HG03521 (cell line): ENCODE measurements at regions not wholly inside any gene's neighbourhood (a gene's known extent, or its start where the extent isn't known, plus 50 kb on each side); places are given as distances from the start of the nearest gene placed in this dataset.
"Not testable (repeated sequence)": the region's sequence is repeated elsewhere in the genome, so short reads cannot be mapped to it uniquely, and the experiment has no call there.

Source experiments
- ATAC-seq: cut with Tn5 transposase; IDR thresholded peaks from one replicate; pipeline ENCODE4 v1.9.1; 2021; ENCODE audit warnings: mild to moderate bottlenecking, moderate library complexity; ENCODE audit not compliant: unreplicated experiment

DNA sequence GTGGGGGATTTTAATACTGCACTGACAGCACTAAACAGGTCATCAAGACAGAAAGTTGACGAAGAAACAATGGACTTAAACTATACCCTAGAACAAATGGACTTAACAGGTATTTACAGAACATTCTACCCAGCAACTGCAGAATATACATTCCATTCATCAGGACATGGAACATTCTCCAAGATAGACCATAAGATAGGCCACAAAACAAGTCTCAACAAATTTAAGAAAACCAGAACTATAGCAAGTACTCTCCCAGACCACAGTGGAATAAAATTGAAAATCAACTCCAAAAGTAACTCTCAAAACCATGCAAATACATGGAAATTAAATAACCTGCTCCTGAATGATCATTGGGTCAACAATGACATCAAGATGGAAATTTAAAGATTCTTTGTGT is 218.3 kb downstream of the SYK start:
- ATAC-seq = not testable (repeated sequence)

GRCh38 chr9:91021656-91022055 is 220.0 kb downstream of the SYK start:
- ATAC-seq = not testable (repeated sequence)

GRCh38 chr9:91023741-91024140 is 222.1 kb downstream of the SYK start:
- no peak for ATAC-seq

- ATAC-seq = no peak
These were observed 223.2 kb downstream of the SYK start for GRCh38 chr9:91024841-91025240.

GRCh38 chr9:91025856-91026255 is 224.2 kb downstream of the SYK start:
- ATAC-seq = no peak

DNA sequence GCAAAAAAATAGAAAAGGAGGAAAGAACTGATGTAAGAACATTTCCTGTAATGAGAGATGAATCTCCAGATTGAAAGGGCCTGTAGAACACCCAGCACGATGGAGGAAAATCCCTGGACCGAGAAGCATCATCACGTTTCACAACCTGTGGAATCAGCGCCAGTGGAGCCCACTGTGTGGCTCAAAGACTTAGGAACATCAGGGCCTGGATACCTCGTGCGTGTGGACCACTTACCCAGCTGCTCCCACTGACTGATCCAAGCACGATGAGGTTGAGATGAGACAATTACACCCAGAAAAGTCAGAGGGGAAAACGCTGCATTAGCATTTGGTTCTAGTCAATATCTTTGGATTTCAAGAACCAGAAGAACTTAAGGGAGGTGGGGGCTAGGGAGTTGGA is 224.6 kb downstream of the SYK start:
- ATAC-seq = no peak

DNA sequence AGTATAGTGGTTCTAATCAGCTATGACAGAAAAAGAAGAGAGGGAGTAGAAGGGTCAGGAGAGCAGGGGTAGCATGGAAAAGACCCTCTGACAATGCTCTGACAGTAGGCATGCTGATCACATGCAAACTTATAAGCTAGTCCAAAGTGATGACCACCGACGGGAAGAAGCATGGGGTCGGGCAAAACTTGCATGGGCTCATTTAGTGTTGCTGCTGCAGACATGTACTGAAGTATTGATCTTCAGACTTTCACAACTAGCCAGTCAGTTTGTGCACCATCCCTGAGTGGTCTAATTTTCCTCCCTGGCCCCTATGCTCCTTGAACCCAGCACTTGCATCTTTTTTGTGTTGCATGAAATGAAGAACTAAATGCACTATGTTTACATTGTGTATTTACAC is 225.4 kb downstream of the SYK start:
- ATAC-seq = no peak

- ATAC-seq = no peak
These were observed 226.7 kb downstream of the SYK start for GRCh38 chr9:91028166-91028827.

DNA sequence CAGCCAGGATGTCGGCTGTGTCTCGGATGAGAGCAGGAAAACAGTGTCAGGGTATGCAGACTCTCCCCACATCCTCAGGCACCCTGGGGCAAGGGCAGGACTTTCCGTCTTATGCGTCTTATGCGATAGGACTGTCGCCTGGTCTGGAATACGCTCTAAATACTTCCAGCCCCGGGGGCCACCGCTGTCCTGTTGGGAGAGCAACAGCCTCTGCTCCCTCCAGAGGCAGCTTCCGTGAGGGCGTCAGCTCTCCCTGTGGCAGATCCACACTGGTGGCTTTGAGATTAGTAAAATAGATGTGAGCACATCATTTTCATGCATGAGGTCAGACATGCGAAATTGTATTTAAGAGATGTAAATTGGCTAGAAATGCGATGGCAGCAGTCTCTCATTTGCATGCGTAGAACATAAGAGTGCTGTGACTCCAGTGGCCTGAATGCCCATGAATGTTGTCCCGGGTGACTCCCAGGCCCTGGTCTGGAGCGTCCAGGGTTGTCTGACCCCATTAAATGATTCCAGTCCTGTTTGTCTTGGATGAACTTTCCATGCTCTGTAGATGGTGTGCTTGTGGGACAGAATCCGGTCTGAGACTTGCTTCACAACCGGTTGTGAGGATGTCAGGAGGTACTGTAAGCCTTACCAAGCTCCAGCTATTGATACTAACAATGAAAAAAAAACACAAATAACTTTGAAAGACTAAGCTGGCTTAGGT is 228.2 kb downstream of the SYK start:
- no peak for ATAC-seq

DNA sequence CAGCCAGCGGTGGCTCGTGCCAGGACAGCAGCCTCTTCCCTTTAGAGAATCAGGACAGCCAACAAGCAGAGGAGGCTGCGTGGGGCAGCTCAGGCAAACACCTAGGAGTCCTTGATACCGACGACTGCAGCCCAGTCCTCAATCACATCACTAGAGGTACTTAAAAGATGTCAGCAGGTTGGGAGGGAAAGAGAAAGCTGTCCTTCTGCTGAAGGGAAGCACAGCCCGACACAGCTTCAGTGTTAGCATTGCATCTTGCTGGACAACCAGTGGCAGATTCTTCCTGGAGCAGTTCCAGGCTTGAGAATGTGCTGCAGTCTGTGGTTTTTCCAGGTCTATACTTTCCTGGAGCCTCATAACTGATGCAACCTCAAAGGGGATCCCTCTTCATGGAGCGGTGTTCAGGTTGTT is 230.5 kb downstream of the SYK start:
- no peak for ATAC-seq

- no peak for ATAC-seq
These were observed 231.7 kb downstream of the SYK start for GRCh38 chr9:91033270-91033669.

DNA sequence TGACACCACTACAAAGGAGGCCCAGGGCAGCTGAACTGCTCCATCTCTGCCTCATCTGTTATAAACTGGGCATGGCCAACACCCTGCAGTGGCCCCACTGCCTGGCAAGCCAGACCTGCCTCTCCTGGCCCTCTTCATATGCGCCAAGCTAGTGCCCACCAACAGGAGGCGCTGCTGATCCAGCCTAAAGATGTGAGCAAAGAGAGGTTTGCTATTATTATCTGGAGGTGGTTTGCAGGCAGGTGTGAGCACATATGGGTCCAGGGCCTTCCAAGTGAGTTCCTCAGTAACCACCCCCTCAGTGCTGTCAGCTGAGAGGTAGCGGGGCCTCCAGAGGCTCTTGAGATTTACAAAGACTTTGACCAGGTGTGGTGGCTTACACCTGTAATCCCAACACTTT is 232.2 kb downstream of the SYK start:
- no peak for ATAC-seq

DNA sequence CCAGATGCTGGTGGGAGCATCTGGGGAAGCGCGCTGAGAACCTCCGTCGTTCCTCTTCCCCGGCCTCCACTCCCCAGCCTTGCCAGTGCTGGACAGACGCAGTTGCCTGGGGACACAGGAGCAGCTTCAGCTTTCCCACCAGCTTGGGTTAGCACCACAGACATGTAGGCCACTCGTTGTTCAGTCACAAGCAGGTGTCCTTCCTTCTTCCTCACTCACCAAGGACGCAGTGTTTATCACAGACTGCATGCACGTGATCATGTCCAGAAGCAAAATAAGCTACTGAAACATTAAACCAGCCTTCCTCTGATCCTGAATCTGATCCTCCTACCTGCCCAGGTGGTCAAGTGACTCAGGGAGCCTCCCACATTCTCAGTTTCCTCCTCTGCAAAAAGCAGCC is 232.9 kb downstream of the SYK start:
- no peak for ATAC-seq

DNA sequence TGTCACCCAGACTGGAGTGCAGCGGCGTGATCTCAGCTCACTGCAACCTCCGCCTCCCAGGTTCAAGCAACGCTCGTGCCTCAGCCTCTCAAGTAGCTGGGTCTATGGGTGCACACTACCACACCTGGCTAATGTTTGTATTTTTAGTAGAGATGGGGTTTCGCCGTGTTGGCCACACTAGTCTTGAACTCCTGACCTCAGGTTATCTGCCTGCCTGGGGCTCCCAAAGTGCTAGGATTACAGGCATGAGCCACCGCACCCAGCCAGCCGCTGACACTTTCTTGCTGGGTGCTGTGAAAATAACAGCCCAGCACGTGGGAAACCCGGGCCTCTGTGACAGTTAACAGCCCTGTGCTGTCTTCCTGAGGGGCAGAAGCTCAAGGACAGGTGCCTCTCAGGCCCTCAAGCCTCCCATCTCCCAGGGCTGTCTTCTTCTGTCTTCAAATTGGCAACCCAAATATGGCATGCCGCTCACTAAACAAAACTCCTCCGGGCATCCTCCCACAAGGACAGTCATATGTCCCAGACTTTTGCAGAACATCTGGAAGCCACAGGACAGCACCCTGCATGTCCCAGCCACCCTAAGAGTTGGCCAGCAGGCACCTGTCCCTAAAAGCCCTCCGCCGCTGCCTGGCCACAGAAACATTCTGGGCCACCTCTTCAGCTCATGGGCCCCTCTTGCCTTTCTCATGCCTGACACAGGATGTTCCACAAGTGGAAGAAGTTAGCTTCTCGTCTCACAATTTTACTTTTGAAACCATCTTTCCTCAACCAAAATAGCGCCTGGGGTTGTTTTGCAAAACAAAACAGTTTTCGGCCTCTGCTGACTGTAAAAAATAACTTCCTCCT is 233.6 kb downstream of the SYK start:
- ATAC-seq = no peak

- no peak for ATAC-seq
These were observed 234.2 kb downstream of the SYK start for GRCh38 chr9:91035825-91036208.

DNA sequence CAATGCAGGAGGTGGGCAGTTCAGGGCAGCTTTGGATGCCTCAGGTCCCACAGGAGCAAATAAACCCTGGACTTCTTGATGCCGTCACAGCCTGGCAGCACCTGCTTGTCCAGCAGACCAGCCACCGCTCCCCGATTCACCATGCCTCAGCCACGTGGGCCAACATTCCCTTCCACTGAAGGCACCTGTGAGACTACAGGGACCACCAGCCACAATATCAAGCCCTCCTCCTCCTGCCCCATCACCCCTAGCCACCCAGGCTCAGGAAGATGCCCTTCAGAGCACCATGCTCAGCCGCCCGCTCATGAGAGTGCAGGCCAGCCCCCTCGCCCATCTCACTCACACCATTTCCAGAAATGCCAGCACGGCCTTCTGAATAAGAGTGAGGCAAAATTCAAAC is 234.7 kb downstream of the SYK start:
- ATAC-seq = no peak

DNA sequence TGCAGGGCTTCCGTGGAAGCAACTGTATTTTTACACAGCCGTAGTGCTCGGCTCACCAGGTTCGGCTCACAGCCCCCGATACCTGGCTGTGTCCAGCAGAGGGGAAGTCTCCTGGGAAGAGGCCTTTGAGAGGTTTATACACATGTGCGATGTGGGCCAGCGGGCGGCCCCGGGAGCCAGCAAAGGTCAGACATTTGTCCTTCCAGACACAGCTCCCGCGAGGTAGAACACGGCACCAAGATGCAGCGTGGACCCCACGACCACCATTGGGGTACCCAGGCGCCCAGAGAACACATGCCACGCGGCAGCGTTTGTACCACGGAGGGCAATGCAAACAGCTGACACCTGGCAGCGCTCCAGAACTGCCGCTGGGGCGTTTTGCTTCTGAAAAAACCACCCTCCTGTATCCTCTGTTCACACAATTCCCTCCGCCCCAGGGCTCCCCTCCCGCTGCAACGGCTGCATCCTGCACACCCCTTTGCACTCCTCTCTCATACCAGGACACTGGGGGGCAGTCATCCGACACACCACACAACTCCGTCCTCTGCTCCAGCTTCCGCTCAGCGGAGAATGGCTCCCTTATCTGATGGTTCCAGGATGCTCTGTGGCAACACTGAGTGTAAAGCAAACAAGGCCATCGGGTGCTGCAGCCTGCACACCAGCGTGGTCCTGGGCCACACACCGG is 235.3 kb downstream of the SYK start:
- ATAC-seq = no peak

DNA sequence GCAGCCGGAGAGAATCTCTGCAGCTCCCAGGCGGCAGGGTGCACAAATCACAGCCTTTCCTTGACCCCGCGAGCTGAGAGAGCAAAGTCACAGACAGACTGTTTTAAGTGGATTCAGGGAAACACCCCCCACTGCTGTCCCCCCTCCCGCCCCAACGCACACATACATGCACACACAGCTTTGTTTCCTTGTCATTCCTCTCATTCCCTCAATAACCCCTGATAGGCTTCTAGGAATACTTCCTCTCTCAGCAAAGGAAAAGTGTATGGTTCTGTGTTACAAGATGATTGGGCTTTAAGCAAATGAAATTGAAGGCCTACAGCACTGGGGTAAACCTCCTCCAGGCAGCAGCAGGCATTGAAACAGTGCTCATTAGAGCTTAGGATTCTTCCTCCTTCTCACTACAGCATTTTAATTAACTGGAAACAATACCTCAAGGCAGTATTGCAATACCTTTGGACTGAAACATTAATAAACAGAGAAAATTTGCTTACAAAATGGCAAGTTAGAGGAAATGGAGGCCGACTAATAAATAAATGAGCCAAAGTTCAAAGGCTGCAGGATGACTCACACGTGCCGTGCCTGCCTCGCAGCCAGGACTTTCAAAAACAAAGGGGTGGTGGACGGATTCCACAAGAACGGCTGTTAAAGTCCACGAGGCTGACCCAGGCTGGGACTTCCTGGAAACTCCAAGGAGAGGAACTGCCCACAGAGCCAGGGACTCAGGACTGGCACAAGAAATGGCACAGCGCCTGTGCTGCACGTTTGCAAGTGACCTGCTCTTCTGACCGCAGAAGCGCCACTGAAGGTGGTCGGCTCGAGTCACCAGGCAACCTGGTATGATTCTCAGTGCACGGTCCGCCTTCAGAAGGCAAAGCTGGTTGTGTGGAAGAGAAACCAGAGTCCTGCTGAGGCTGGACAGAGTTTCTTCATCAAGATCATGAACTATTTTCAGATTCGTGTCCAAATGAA is 236.2 kb downstream of the SYK start:
- ATAC-seq = no peak

DNA sequence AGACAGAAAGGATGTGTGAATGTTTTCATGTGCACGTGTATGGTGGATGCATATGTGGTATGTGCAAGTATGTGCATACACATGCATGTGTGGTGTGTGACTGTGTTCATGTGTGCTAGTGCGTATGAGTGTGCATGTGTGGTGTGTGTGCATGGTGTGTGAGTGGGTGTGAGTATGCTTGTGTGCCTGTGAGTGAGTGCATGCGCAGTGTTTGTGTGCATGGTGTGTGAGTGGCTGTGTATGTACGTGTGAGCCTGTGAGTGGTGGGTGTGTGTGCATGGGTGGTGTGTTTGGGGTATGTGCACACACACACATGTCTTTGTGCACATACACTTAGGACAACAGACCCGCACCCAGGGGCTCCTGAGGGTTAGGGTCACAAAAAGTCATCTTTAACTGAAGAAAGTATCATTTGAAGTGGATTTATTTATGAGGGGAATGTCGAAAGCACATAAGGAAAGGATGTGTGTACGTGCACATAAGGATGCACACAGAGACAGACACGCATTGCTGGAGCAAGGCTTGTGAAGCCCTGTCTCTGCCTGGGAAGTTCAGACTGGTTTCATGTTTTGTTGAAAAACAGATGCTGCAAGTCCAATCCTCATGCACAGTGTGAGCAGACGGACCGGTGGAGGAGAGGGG is 237.0 kb downstream of the SYK start:
- ATAC-seq = no peak
